T-cell (primary cell): ENCODE measurements at regions not wholly inside any gene's neighbourhood (a gene's known extent, or its start where the extent isn't known, plus 50 kb on each side); places are given as distances from the start of the nearest gene placed in this dataset.
"Not testable (repeated sequence)": the region's sequence is repeated elsewhere in the genome, so short reads cannot be mapped to it uniquely, and the experiment has no call there.

Experiments used
- ATAC-seq, 4 experiments: fragments of 200-7000 bp in 3 of 4; fragments of 150-1000 bp in 1 of 4; cut with Tn5 transposase; replicated peaks in 1 of 4; 1 replicate in 3 of 4; 2 replicates in 1 of 4; pipeline ENCODE4 v1.10.0; 2021; ENCODE audit warnings: moderate library complexity in 3 of 4, mild to moderate bottlenecking in 2 of 4, moderate number of reproducible peaks in 1 of 4
- CTCF ChIA-PET, 2 donors: fragments of 300-600 bp; sonication (Branson Sonifier 250); formaldehyde crosslinking; loops; one replicate each; lab custom pipeline; 2022; ENCODE audit warnings: antibody characterized with exemption in 2 of 2; lab: Charles Lee
- POLR2A ChIA-PET, 2 donors: fragments of 300-600 bp; sonication (Branson Sonifier 250); formaldehyde crosslinking; loops; one replicate each; lab custom pipeline; 2022; ENCODE audit warnings: antibody characterized with exemption in 2 of 2; lab: Charles Lee
- DNase-seq, 35 experiments: peaks; one replicate each; pipeline versions ENCODE4 v3.0.0 to v3.0.0-alpha.2; 2013 to 2023
- H3K27ac ChIP-seq: one replicate; pipeline ENCODE4 v1.5.1; 2013; ENCODE audit warnings: low read length
- H3K27me3 ChIP-seq, 2 experiments: replicated peaks in 1 of 2; 1 replicate in 1 of 2; 2 replicates in 1 of 2; pipeline versions ENCODE4 v1.6.1 to v1.7.0; 2013; ENCODE audit warnings: low read length in 1 of 2, mixed read lengths in 1 of 2; ENCODE audit not compliant: control insufficient read depth in 2 of 2, insufficient read depth in 2 of 2; ENCODE audit errors: extremely low read depth in 1 of 2
- H3K36me3 ChIP-seq, 2 donors: 1 replicate in 1 of 2; 2 replicates in 1 of 2; pipeline versions ENCODE4 v1.6.1 to v1.7.0; 2013; ENCODE audit warnings: low read length in 1 of 2; ENCODE audit not compliant: control insufficient read depth in 2 of 2, insufficient read depth in 1 of 2; ENCODE audit errors: extremely low read depth in 1 of 2
- H3K4me1 ChIP-seq, 2 experiments: 1 replicate in 1 of 2; 2 replicates in 1 of 2; pipeline versions ENCODE4 v1.6.1 to v1.7.0; 2013; ENCODE audit warnings: low read length in 2 of 2, mixed read lengths in 1 of 2; ENCODE audit not compliant: insufficient read depth in 2 of 2, control insufficient read depth in 1 of 2; ENCODE audit errors: extremely low read depth in 1 of 2
- H3K4me3 ChIP-seq, 2 donors: 1 replicate in 1 of 2; 2 replicates in 1 of 2; pipeline versions ENCODE4 v1.5.1 to v1.7.0; 2013; ENCODE audit warnings: mild to moderate bottlenecking in 2 of 2, low read length in 1 of 2, moderate library complexity in 1 of 2; ENCODE audit not compliant: control insufficient read depth in 1 of 2; ENCODE audit errors: extremely low read depth in 1 of 2
- H3K9me3 ChIP-seq: 2 replicates; pipeline ENCODE4 v1.7.0; 2013
- H3K27ac Mint-ChIP-seq, 2 donors: one replicate each; pipeline ENCODE4 v1.8.0; 2020 to 2021; ENCODE audit warnings: mild to moderate bottlenecking in 2 of 2, mixed read lengths in 2 of 2
- H3K27me3 Mint-ChIP-seq, 2 donors: one replicate each; pipeline ENCODE4 v1.8.0; 2021 to 2022; ENCODE audit warnings: mixed read lengths in 2 of 2
- H3K36me3 Mint-ChIP-seq: one replicate; pipeline ENCODE4 v1.8.0; 2021; ENCODE audit warnings: mixed read lengths
- H3K4me1 Mint-ChIP-seq, 3 donors: one replicate each; pipeline ENCODE4 v1.8.0; 2020 to 2022; ENCODE audit warnings: mixed read lengths in 3 of 3, mild to moderate bottlenecking in 1 of 3
- H3K4me3 Mint-ChIP-seq, 3 donors: one replicate each; pipeline ENCODE4 v1.8.0; 2020 to 2022; ENCODE audit warnings: mild to moderate bottlenecking in 3 of 3, mixed read lengths in 3 of 3, moderate library complexity in 3 of 3
- H3K9me3 Mint-ChIP-seq, 3 donors: one replicate each; pipeline ENCODE4 v1.8.0; 2020 to 2022; ENCODE audit warnings: mixed read lengths in 3 of 3
- WGBS: methylation state at CpG from one replicate; pipeline ENCODE4 v1.1.5; 2013; ENCODE audit warnings: missing lambda C conversion rate; ENCODE audit not compliant: insufficient coverage; 5-methylcytosine and 5-hydroxymethylcytosine counted together

DNA sequence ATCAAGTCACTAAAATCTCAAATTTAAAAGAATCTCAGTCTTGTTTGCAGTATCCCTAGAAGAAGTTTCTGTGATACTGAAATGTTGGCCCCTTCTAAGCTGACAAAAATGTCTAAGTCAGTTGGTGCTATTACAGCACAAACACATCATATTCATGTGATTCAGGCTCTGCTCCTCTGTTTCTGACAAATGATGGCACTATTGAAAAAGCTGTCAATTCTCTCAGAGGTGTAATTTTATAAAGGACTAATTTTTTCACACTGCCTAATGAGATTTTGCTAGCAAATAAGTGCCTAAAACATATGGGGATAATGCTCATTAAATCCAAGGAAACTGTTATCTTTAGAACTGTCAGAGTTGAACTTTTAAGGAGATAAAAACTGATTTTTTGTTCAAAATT lies 445.9 kb downstream of the DSC3 start:
- Histone ChIP-seq H3K36me3 (no peaks in the 10 kb centered on the region), H3K4me1 (no peaks in the 10 kb centered on the region), H3K27me3 (no peaks in the 10 kb centered on the region), H3K4me3 (no peak overlapping the region), H3K9me3 (no peaks in the 10 kb centered on the region), H3K27ac (no peak overlapping the region)
- no peak for ATAC-seq
- Mint-ChIP-seq H3K4me1 (no peaks in the 10 kb centered on the region), H3K9me3 (peaks cover 13 to 20% (median 19%) of the 10 kb centered on the region in 3 donors), H3K27me3 (no peaks in the 10 kb centered on the region), H3K27ac (no peak overlapping the region), H3K36me3 (no peaks in the 10 kb centered on the region), H3K4me3 (no peak overlapping the region)
- DNase-seq = no peak
- ChIA-PET CTCF (no interaction called here), POLR2A (interaction anchor here in 1 of 2 donors (0.6 kb wide), 1 partner anchor 134 kb away, joined by 3 read pairs; no protein-coding TSS in a partner anchor)

DNA sequence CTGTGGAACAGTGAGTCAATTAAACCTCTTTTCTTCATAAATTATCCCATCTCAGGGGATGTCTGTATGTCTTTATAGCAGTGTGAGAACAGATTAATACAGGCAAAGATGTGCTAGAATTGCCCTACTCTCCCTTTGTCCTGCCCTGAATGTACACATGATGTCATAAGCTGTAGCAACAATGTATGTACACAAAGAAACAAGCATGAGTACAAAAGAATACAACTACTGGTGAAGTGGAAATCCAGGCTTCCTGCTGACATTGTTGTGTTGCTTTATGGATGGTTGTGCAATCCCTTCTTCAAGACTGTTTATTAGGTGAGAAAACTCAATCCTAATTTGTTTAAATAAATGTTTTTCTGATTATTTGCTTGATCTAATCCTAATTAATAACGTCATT lies 446.6 kb downstream of the DSC3 start:
- H3K27me3 Mint-ChIP-seq = no peaks in the 10 kb centered on the region
- no peaks in the 10 kb centered on the region for H3K36me3 Mint-ChIP-seq
- no peak overlapping the region for H3K27ac Mint-ChIP-seq
- H3K9me3 Mint-ChIP-seq = peaks cover 13 to 21% (median 20%) of the 10 kb centered on the region in 3 donors
- Histone ChIP-seq H3K4me1 (no peaks in the 10 kb centered on the region), H3K27me3 (no peaks in the 10 kb centered on the region), H3K36me3 (no peaks in the 10 kb centered on the region), H3K27ac (no peak overlapping the region), H3K4me3 (no peak overlapping the region), H3K9me3 (no peaks in the 10 kb centered on the region)
- H3K4me1 Mint-ChIP-seq = no peaks in the 10 kb centered on the region
- ChIA-PET CTCF (no interaction called here), POLR2A (interaction anchor here in 1 of 2 donors (0.6 kb wide), 1 partner anchor 135 kb away, joined by 3 read pairs; no protein-coding TSS in a partner anchor)
- WGBS = no CpG with 5 or more reads among the region's 1 CpG
- ATAC-seq (no peak), DNase-seq (no peak)
- H3K4me3 Mint-ChIP-seq = no peak overlapping the region

DNA sequence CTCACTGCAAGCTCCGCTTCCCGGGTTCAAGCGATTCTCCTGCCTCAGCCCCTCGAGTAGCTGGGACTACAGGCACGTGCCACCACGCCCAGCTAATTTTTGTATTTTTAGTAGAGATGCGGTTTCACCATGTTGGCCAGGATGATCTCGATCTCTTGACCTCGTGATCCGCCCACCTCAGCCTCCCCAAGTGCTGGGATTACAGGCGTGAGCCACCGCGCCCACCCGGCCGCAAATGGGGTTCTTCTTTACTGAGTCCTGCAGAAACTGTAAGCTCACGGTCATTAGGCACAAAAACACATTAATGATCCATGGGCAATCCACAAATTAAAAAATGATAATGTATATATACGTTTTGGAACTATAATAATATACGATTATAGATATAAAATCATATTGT lies 447.6 kb downstream of the DSC3 start:
- H3K9me3 ChIP-seq, H3K27ac Mint-ChIP-seq, H3K4me1 ChIP-seq, DNase-seq, CTCF ChIA-PET, POLR2A ChIA-PET, H3K4me3 Mint-ChIP-seq, H3K36me3 ChIP-seq, ATAC-seq, H3K27ac ChIP-seq, H3K4me3 ChIP-seq, H3K36me3 Mint-ChIP-seq, H3K27me3 ChIP-seq, H3K4me1 Mint-ChIP-seq, H3K27me3 Mint-ChIP-seq: not testable (repeated sequence)
- peaks cover 13 to 25% (median 23%) of the 10 kb centered on the region in 3 donors for H3K9me3 Mint-ChIP-seq
- 76% methylated on average over 5 of the region's 18 CpGs for WGBS

DNA sequence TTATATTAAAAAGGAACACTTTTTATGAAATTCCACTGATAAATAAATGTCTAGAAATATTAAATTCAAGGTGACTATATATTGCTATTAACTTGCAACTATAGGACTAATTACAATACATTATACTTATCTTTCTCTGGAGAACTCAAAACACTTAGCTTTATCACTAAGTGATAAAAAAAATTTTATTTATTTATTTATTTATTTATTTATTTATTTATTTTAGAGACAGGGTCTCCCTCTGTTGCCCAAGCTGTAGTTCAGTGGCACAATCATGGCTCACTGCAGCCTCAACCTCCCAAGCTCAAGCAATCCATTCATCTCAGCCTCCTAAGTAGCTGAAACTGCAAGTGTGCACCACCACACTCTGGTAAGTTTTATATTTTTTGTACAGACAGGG lies 451.1 kb downstream of the DSC3 start:
- H3K36me3 ChIP-seq = no peaks in the 10 kb centered on the region
- no peak overlapping the region for H3K27ac Mint-ChIP-seq
- no peaks in the 10 kb centered on the region for H3K36me3 Mint-ChIP-seq
- ATAC-seq = no peak
- ChIA-PET CTCF (no interaction called here), POLR2A (no interaction called here)
- H3K9me3 ChIP-seq = no peaks in the 10 kb centered on the region
- H3K4me3 ChIP-seq = no peak overlapping the region
- H3K27me3 Mint-ChIP-seq = no peaks in the 10 kb centered on the region
- H3K4me1 ChIP-seq = no peaks in the 10 kb centered on the region
- no peak for DNase-seq
- peaks cover 11 to 31% (median 25%) of the 10 kb centered on the region in 3 donors for H3K9me3 Mint-ChIP-seq
- H3K27me3 ChIP-seq = no peaks in the 10 kb centered on the region
- no peak overlapping the region for H3K4me3 Mint-ChIP-seq
- no peak overlapping the region for H3K27ac ChIP-seq
- H3K4me1 Mint-ChIP-seq = no peaks in the 10 kb centered on the region

DNA sequence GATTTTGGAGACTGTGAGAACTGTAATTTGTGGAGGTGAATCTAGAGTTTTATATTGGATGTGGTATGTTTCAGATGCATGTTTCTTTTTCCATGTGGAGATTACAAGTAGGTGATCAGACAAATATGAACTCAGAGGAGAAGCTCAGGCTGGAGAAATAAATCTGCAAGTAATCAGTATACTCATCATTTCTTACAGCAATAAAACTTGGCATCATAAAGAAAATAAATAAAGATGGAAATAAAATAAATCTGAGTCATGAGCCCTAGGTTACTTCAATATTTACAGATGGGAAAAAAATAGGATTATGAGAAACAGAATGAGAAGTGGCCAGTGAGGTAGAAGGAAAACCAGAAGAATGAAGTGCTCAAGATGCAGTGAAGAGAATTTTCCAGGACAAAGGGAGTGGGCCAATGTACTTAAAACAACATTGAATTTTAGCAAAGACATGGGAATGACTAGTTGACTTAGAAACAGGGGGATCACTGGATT lies 453.8 kb downstream of the DSC3 start:
- ATAC-seq (no peak), DNase-seq (no peak)
- H3K36me3 ChIP-seq = no peaks in the 10 kb centered on the region
- no peaks in the 10 kb centered on the region for H3K9me3 ChIP-seq
- H3K27me3 ChIP-seq = no peaks in the 10 kb centered on the region
- Mint-ChIP-seq H3K36me3 (no peaks in the 10 kb centered on the region), H3K27ac (no peak overlapping the region), H3K4me1 (no peaks in the 10 kb centered on the region), H3K4me3 (no peak overlapping the region), H3K9me3 (peaks cover 4 to 30% (median 23%) of the 10 kb centered on the region in 3 donors), H3K27me3 (no peaks in the 10 kb centered on the region)
- POLR2A ChIA-PET = no interaction called here
- no peak overlapping the region for H3K4me3 ChIP-seq
- H3K4me1 ChIP-seq = no peaks in the 10 kb centered on the region
- CTCF ChIA-PET = interaction anchor here in 1 of 2 donors (0.6 kb wide), 1 partner anchor 1486 kb away, joined by 4 read pairs; no protein-coding TSS in a partner anchor
- no peak overlapping the region for H3K27ac ChIP-seq

- H3K9me3 ChIP-seq = no peaks in the 10 kb centered on the region
- H3K27ac ChIP-seq = no peak overlapping the region
- no peaks in the 10 kb centered on the region for H3K27me3 ChIP-seq
- DNase-seq = no peak
- Mint-ChIP-seq H3K4me1 (no peaks in the 10 kb centered on the region), H3K4me3 (no peak overlapping the region), H3K27me3 (no peaks in the 10 kb centered on the region), H3K27ac (no peak overlapping the region), H3K9me3 (peaks cover 11 to 40% (median 21%) of the 10 kb centered on the region in 3 donors), H3K36me3 (no peaks in the 10 kb centered on the region)
- H3K4me3 ChIP-seq = no peak overlapping the region
- POLR2A ChIA-PET = no interaction called here
- no peaks in the 10 kb centered on the region for H3K36me3 ChIP-seq
- ATAC-seq = no peak
- no peaks in the 10 kb centered on the region for H3K4me1 ChIP-seq
- CTCF ChIA-PET = no interaction called here
- no CpG with 5 or more reads among the region's 1 CpG for WGBS
Observed at GRCh38 chr18:30583768-30584167, 458.8 kb downstream of the DSC3 start.

DNA sequence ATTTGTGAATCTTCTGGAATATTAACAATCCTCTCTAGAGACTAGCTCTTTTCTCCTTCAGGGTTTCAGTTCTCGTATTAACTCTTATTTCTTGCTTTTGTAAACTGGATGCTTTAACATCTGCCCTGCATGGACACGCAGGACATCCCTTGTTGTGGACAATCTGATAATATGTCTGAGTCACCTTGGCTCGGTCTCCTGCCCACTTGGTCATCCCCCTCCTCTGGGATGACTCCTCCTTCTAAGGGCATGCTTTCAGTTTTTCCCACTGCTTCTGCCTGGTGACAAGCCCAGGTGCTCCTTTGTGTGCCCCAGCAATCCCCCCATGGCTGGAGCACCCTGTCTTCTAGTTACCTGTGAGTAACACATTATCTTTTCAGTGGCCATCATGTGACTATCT lies 460.5 kb downstream of the DSC3 start:
- H3K4me3 ChIP-seq = no peak overlapping the region
- no peak overlapping the region for H3K27ac ChIP-seq
- ATAC-seq (no peak), DNase-seq (no peak)
- H3K9me3 ChIP-seq = no peaks in the 10 kb centered on the region
- Mint-ChIP-seq H3K27me3 (no peaks in the 10 kb centered on the region), H3K36me3 (no peaks in the 10 kb centered on the region), H3K9me3 (peaks cover 7 to 36% (median 23%) of the 10 kb centered on the region in 3 donors), H3K4me3 (no peak overlapping the region), H3K4me1 (no peaks in the 10 kb centered on the region), H3K27ac (no peak overlapping the region)
- CTCF ChIA-PET = no interaction called here
- 88% methylated on average over 2 of the region's 3 CpGs for WGBS
- H3K36me3 ChIP-seq = no peaks in the 10 kb centered on the region
- POLR2A ChIA-PET = no interaction called here
- H3K4me1 ChIP-seq = no peaks in the 10 kb centered on the region
- no peaks in the 10 kb centered on the region for H3K27me3 ChIP-seq
